ENCODE measurements at regions not wholly inside any gene's neighbourhood (a gene's known extent, or its start where the extent isn't known, plus 50 kb on each side); places are given as distances from the start of the nearest gene placed in this dataset.
"Not testable (repeated sequence)": the region's sequence is repeated elsewhere in the genome, so short reads cannot be mapped to it uniquely, and the experiment has no call there.

DNA sequence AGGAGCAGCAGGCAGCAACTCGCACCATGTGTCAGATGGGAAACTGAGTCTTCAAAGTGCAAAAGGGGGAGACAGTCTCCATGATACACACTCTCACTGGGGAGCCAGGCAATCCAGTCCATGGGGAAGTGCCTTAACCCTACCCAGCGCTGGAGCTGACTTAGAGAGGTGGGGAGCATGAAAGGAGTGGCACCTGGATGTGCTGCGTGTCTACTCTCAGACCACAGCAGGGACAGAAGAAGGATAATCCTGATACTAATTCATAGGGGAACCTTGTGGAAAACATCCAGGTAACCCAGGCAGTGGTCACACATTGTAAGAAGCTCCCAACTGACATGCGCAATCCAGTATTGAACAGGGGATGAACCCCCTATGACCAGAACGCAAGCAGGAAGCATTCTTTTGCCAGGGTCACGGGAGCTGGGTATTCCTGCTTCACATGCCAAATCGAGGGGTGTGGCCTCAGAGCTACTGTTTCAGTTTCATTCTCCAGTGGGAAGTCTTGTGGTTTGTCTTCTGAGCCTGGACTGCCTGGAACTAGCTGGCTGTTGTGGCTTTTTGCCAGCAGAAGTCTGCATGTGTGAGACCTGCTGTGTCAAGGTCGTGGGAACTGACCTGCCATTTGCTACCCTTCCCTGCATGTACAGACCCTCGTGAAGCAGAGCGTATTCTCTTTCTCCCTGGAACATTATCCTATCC lies 367.6 kb upstream of the NDN start:
- TF ChIP-seq, protein P1, sequence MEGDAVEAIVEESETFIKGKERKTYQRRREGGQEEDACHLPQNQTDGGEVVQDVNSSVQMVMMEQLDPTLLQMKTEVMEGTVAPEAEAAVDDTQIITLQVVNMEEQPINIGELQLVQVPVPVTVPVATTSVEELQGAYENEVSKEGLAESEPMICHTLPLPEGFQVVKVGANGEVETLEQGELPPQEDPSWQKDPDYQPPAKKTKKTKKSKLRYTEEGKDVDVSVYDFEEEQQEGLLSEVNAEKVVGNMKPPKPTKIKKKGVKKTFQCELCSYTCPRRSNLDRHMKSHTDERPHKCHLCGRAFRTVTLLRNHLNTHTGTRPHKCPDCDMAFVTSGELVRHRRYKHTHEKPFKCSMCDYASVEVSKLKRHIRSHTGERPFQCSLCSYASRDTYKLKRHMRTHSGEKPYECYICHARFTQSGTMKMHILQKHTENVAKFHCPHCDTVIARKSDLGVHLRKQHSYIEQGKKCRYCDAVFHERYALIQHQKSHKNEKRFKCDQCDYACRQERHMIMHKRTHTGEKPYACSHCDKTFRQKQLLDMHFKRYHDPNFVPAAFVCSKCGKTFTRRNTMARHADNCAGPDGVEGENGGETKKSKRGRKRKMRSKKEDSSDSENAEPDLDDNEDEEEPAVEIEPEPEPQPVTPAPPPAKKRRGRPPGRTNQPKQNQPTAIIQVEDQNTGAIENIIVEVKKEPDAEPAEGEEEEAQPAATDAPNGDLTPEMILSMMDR (IDR thresholded peaks at IDR 0.05; ENCODE audit: extremely low read depth, insufficient read depth, missing control alignments), result no peak
- in situ Hi-C loops (cut with MboI; ENCODE audit: low pct_unique_long_range_greater_than_20kb, low sequenced_read_pairs, unreplicated experiment), result no loop called here
- no peak for DNase-seq (ENCODE audit: low spot score)

DNA sequence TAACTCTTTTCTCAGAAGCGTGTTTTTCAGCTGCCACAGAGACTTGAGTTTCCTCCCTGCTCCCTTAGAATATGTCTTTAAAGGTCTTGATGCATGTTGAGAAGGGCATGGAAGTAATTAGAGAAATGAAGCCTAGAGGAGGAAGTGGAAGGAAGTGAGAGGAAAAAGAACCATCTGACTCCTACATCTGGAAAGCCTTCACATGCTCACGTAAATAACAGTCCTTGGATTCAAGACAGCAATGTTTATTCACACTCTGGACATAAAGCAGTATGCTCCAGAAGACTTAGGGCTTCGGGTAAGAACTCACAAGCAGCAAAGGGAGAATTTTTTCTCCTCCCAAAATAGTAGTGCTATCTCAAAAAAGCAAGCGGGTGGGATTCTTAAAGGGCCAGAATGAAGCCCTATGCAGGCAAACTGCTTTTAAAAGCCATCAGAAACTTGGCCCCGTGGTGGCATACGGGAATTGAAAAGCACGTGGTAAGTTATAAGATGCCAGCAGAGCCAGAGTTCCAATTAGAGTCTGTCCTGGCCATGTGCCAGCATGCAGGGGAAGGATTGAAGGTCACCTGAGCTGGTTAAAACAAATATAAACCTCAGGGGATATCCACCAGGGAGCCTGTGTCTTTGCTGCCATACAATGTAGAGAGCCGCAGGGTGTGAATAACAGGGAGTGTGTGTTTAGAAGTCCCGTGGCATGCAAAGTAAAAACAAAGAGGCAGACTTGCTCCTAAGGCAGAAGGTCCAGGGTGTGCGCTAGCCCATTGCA lies 380.8 kb upstream of the NDN start:
- DNase-seq (ENCODE audit: low spot score), result no peak
- TF ChIP-seq, protein P1 (IDR thresholded peaks at IDR 0.05; ENCODE audit: extremely low read depth, insufficient read depth, missing control alignments), result no peak
- in situ Hi-C loops (cut with MboI; ENCODE audit: low pct_unique_long_range_greater_than_20kb, low sequenced_read_pairs, unreplicated experiment), result no loop called here

DNA sequence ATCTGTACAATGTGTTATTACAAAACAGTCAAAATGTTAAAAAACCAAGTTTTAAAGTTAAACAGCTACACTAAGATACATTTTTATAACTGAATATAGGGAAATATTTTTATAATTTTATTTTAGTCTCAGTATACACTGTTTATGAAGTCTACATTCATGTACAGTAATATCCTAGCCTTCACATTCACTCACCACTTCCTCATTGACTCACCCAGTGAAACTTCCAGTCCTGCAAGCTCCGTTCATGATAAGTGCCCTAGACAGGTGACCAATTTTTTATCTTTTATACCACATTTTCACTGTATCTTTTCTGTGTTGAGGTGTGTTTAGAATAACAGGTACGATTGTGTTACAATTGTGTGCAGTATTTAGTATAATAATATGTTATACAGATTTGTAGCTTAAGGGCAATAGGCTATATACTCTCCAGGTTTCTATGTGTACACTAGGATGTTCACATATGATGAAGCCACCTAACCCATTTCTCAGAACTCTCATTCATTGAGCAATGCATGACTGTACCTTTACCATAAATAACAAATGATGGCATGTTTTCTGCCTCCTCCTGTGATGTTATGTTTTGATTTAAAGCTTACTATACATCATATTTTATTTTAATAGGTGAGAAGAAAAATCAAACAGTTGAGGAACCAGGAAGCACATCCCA lies 388.4 kb upstream of the NDN start:
- DNase-seq (ENCODE audit: low spot score), result no peak

DNA sequence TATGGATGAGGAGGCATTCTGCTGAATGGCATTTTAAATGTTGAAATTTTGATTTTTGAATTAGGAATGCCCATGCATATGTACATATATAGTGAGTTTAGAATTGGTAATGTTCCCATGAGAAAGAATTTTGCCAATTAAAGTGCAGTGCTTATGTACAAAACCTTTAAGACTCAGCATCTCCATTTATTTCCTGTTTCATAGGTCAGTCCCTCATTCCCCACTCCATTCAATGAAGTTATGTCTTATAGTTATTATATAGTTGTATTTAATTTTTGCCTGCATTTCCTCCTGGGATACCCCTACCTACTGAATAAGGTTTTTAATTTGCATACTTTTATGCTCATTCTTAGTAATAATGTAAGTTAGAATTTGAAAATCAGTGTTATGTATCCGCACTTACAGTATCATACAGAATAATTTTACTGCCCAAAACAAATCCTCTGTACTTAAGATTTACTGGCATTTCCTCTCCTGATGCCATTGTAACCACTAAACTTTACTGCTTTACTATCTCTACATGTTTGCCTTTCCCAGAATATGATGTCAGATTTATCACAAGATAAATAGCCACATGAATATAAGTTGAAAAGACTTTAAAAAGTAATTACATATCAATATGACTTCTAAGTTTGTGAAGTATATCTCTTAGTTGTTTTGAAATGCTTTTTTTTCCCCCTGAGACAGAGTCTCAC lies 389.1 kb upstream of the NDN start:
- DNase-seq (ENCODE audit: low spot score), result no peak
- TF ChIP-seq, protein P1 (IDR thresholded peaks at IDR 0.05; ENCODE audit: extremely low read depth, insufficient read depth, missing control alignments), result no peak
- in situ Hi-C loops (cut with MboI; ENCODE audit: low pct_unique_long_range_greater_than_20kb, low sequenced_read_pairs, unreplicated experiment), result no loop called here

More for the DNA sequence above, 388.4 kb upstream of the NDN start:
- TF ChIP-seq, protein P1 (IDR thresholded peaks at IDR 0.05; ENCODE audit: extremely low read depth, insufficient read depth, missing control alignments), result no peak
- in situ Hi-C loops (cut with MboI; ENCODE audit: low pct_unique_long_range_greater_than_20kb, low sequenced_read_pairs, unreplicated experiment), result no loop called here

DNA sequence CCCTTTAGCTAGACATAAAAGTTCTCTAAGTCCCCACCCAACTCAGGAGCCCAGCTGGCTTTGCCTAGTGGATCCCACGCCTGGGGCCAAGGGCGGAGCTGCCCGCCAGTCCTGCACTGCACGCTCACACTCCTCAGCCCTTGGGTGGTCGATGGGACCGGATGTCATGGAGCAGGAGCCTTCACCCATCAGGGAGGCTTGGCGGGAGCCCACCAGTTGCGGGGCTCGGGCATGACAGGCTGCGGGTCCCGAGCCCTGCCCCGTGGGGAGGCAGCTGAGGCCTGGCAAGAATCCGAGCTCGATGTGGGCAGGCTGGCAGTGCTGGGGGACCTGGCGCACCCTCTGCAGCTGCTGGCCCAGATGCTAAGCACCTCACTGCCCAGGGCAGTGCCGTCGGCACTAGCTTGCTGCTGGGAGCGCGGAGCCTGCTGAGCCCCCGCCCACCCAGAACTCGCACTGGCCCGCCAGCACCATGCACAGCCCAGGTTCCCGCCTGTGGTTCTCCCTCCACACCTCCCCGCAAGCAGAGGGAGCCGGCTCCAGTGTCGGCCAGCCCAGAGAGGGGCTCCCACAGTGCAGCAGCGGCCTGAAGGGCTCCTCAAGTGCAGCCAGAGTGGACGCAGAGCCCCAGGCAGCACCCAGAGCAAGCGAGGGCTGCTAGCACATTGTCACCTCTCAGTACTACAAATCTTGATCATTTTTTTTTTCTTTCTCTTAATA lies 391.4 kb upstream of the NDN start:
- in situ Hi-C loops (cut with MboI; ENCODE audit: low pct_unique_long_range_greater_than_20kb, low sequenced_read_pairs, unreplicated experiment), result no loop called here
- no peak for DNase-seq (ENCODE audit: low spot score)
- TF ChIP-seq, protein P1 (IDR thresholded peaks at IDR 0.05; ENCODE audit: extremely low read depth, insufficient read depth, missing control alignments), result no peak

DNA sequence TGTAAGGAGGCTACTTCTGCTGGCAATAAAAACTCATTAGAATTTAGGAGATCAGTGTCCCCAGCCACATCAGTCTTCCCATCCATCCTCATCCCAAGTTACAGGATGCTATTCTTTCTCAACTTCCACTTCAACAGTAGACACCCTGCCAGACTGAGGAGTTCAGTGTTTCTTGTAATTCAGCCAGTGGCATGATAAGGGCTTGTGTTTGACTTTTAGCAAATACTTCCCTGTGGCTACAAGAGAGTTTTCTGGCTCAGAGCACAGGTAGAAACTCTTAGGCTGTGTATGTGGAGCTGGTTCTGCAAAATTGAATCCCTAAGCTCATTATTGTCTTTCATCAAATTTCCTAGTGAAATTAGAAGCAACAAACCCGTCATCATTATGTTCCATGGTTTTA lies 401.8 kb upstream of the NDN start:
- DNase-seq (ENCODE audit: low spot score); in situ Hi-C loops (cut with MboI; ENCODE audit: low pct_unique_long_range_greater_than_20kb, low sequenced_read_pairs, unreplicated experiment): not testable (repeated sequence)

DNA sequence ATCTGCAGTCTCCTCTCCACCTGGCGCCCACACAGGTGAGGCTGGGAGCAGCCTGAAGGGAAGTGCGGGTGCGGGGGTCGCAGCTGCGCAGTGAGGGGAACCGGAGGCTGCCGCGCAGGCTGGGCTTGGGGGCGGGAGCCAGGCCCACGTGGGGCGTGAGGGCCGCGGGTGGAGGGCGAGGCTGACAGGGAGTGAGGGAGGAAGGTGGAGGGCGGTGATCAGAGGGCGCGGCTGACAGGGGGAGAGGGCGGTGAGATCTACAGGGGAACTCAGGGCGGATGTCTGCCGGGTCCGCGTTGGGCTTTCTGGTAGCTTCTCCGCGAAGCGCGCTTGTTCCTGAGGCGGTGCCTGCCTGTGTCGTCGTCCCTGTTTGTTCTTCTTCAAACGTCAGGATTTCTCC lies 414.4 kb upstream of the NDN start:
- DNase-seq (ENCODE audit: low spot score); in situ Hi-C loops (cut with MboI; ENCODE audit: low pct_unique_long_range_greater_than_20kb, low sequenced_read_pairs, unreplicated experiment): not testable (repeated sequence)

DNA sequence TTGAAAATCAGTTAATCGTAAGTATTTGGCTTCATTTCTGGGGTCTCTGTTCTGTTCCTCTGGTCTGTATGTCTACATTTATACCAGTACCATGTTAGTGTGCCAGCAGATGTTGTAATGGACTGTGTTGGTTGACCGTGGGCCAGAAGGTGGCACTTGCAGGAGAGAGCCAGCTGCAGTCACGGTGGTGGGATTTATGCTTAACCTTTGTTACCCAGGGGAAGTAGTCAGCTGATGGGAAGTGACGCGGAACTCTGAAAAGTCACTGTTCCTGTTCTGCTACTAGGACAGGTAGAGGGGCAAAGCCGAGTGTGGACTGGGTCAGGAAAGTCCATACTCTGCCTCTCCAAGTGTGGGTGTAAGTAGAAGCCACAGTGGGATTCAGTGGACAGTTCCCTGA lies 420.4 kb upstream of the NDN start:
- DNase-seq (ENCODE audit: low spot score); in situ Hi-C loops (cut with MboI; ENCODE audit: low pct_unique_long_range_greater_than_20kb, low sequenced_read_pairs, unreplicated experiment): not testable (repeated sequence)

DNA sequence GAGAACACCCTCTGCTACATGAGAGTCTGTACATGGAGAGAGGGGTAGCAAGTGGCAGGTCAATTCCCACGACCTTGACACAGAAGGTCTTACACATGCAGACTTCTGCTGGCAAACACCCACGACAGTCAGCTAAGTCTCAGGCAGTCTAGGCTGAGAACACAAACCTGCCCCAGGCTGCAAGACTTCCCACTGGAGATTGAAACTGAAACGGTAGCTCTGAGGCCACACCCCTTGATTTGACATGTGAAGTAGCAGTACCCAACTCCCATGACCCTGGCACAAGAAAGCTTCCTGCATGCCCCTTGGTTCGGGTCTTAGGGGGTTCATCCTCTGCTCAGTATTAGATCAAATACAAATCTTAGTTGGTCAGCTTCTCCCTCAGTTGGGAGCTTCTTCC lies 420.8 kb upstream of the NDN start:
- DNase-seq (ENCODE audit: low spot score); in situ Hi-C loops (cut with MboI; ENCODE audit: low pct_unique_long_range_greater_than_20kb, low sequenced_read_pairs, unreplicated experiment): not testable (repeated sequence)

DNA sequence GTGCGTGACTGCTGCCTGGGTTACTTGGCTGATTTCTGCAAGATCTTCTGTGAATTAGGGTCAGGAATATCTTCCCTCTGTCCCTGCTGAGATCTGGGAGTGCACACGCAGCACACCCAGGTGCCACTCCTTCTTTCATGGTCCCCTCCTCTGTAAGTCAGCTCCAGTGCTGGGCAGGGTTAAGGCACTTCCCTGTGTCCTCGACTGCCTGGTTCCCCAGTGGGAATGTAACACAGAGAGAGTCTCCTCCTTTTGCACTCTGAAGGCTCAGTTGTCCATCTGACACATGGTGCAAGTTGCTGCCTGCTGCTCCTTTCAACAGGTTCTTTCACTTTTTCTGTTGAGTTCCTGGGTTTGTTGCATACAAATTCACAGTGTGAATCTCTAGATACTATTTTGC lies 421.2 kb upstream of the NDN start:
- DNase-seq (ENCODE audit: low spot score); in situ Hi-C loops (cut with MboI; ENCODE audit: low pct_unique_long_range_greater_than_20kb, low sequenced_read_pairs, unreplicated experiment): not testable (repeated sequence)
